Neural crest cell (in vitro differentiated cells): ENCODE measurements at regions not wholly inside any gene's neighbourhood (a gene's known extent, or its start where the extent isn't known, plus 50 kb on each side); places are given as distances from the start of the nearest gene placed in this dataset.

Experiments
- DNase-seq: peaks from one replicate; pipeline ENCODE4 v3.0.0; 2021; ENCODE audit warnings: low read depth, mixed read lengths, low spot score
- H3K27ac Mint-ChIP-seq: one replicate; pipeline ENCODE4 v1.8.0; 2021; ENCODE audit warnings: mild to moderate bottlenecking, mixed read lengths; ENCODE audit not compliant: unreplicated experiment
- H3K27me3 Mint-ChIP-seq: 2 replicates; pipeline ENCODE4 v1.8.0; 2021; ENCODE audit warnings: low read depth, mild to moderate bottlenecking, mixed read lengths
- H3K36me3 Mint-ChIP-seq: 2 replicates; pipeline ENCODE4 v1.8.0; 2021; ENCODE audit warnings: low read depth, mild to moderate bottlenecking, mixed read lengths
- H3K4me1 Mint-ChIP-seq: 2 replicates; pipeline ENCODE4 v1.8.0; 2021; ENCODE audit warnings: mixed read lengths
- H3K4me3 Mint-ChIP-seq: one replicate; pipeline ENCODE4 v1.8.0; 2021; ENCODE audit warnings: mild to moderate bottlenecking, mixed read lengths
- H3K9me3 Mint-ChIP-seq: 2 replicates; pipeline ENCODE4 v1.8.0; 2021; ENCODE audit warnings: mixed read lengths
- TF ChIP-seq, protein P1 (sequence below): fragments of 200-600 bp; sonication (generic); conservative IDR thresholded peaks from 2 replicates; pipeline ENCODE4 v1.5.0; 2021; ENCODE audit warnings: antibody characterized with exemption, mild to moderate bottlenecking

DNA sequence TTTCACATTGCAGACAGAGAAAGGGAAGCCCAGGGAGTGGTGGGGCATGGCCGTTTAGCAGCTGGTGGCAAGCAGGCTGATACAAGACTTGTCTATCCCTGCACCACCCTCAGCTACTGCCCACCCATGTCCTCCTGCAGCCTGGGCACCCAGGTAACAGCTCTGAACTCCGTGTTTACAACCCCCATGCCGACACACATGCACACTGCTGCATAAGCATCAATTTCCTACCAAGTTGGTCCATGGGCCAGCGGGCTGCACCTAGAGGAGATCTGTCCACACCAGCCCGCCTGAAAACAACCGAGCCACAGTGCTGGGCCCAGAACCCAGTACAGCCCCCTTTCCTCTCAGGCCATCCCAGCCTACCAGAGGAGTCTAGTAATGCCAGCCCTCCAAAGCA lies 75.9 kb upstream of the C14orf180 start:
- H3K27ac Mint-ChIP-seq = no peak overlapping the region
- peaks cover 4% of the 10 kb centered on the region for H3K4me1 Mint-ChIP-seq
- H3K4me3 Mint-ChIP-seq = no peak overlapping the region
- H3K9me3 Mint-ChIP-seq = peaks cover 10% of the 10 kb centered on the region
- peaks cover 5% of the 10 kb centered on the region for H3K27me3 Mint-ChIP-seq
- DNase-seq = no peak
- peaks cover 3% of the 10 kb centered on the region for H3K36me3 Mint-ChIP-seq
- TF ChIP-seq, protein P1, sequence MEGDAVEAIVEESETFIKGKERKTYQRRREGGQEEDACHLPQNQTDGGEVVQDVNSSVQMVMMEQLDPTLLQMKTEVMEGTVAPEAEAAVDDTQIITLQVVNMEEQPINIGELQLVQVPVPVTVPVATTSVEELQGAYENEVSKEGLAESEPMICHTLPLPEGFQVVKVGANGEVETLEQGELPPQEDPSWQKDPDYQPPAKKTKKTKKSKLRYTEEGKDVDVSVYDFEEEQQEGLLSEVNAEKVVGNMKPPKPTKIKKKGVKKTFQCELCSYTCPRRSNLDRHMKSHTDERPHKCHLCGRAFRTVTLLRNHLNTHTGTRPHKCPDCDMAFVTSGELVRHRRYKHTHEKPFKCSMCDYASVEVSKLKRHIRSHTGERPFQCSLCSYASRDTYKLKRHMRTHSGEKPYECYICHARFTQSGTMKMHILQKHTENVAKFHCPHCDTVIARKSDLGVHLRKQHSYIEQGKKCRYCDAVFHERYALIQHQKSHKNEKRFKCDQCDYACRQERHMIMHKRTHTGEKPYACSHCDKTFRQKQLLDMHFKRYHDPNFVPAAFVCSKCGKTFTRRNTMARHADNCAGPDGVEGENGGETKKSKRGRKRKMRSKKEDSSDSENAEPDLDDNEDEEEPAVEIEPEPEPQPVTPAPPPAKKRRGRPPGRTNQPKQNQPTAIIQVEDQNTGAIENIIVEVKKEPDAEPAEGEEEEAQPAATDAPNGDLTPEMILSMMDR = no peak

DNA sequence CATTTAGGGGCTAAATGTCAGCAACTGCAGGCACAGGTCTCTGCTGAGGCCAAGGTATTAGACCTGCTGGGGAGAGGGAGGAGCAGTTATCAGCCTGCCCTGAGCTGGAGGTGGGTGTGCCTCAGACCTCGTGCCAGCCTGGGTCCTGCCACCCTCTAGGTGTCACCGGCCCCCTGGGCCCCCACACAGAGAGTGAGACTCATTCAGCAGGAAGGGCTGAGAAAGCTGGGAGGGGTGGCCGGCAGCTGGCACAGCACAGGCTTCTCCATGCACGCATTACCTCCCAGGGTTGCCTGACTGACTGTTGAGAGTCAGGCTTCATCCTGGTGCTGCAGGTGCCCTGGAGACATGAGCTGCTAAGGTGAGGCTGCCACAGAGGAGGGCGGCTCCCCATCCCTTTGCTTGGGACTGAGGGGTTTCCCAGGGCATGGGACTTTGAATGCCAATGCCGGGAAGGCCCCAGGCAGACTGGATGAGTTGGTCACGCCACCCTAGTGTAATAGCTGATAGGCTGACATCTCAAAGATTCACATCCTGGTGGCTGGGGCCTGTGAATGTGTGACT lies 75.3 kb upstream of the C14orf180 start:
- no peak for DNase-seq
- TF ChIP-seq, protein P1 = no peak
- Mint-ChIP-seq H3K4me3 (no peak overlapping the region), H3K27ac (no peak overlapping the region), H3K9me3 (peaks cover 10% of the 10 kb centered on the region), H3K36me3 (peaks cover 3% of the 10 kb centered on the region), H3K4me1 (peaks cover 4% of the 10 kb centered on the region), H3K27me3 (no peaks in the 10 kb centered on the region)

DNA sequence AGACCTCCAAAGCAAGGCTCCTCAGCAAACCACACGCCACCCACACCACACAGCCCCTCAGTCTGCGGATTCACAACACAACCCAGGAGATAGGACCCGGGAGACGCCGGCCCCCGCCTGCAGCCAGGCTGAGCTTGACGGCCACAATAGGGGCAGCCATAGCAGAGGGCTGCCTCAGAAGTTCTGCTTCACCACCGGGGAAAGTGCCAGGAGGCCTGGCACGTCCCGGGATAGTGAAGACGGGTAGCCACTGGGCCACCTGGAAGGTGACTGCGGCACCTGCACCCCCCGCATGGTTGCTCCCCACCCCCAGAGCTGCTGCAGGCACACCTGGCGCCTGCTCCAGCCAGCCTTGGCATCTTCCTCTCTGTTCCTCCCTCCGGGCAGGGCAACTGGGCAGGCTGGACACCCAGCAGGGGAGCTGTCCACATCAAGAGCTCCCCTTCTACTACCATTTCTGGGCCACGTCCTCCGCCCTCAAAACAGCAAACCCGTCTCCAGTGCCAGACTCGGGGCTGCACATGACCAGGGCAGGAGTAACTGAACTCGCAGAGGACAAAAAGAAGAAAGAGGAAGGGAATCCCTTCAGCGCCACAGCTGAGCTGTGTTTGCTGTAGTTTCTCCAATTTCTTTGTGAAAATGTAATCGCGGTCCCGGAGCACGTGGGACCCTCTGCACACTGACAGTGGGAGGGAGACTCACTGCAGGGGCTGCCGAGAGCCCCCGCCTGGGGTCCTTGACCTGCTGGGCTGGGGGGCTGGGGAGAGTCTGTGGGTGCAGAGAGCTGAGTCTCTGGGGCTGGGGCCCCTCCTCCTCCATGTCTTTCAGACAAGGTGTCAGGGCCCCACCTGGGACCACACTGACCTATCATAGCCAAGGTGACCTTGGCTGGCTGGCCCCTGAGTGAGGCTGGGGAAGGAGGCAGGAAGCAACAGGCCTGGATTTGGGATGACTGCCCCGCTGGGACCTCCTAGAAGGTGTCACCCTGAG lies 74.2 kb upstream of the C14orf180 start:
- peaks cover 3% of the 10 kb centered on the region for H3K36me3 Mint-ChIP-seq
- H3K4me1 Mint-ChIP-seq = peaks cover 4% of the 10 kb centered on the region
- no peaks in the 10 kb centered on the region for H3K27me3 Mint-ChIP-seq
- H3K27ac Mint-ChIP-seq = no peak overlapping the region
- TF ChIP-seq, protein P1 = no peak
- no peak for DNase-seq
- H3K4me3 Mint-ChIP-seq = no peak overlapping the region
- peaks cover 10% of the 10 kb centered on the region for H3K9me3 Mint-ChIP-seq

DNA sequence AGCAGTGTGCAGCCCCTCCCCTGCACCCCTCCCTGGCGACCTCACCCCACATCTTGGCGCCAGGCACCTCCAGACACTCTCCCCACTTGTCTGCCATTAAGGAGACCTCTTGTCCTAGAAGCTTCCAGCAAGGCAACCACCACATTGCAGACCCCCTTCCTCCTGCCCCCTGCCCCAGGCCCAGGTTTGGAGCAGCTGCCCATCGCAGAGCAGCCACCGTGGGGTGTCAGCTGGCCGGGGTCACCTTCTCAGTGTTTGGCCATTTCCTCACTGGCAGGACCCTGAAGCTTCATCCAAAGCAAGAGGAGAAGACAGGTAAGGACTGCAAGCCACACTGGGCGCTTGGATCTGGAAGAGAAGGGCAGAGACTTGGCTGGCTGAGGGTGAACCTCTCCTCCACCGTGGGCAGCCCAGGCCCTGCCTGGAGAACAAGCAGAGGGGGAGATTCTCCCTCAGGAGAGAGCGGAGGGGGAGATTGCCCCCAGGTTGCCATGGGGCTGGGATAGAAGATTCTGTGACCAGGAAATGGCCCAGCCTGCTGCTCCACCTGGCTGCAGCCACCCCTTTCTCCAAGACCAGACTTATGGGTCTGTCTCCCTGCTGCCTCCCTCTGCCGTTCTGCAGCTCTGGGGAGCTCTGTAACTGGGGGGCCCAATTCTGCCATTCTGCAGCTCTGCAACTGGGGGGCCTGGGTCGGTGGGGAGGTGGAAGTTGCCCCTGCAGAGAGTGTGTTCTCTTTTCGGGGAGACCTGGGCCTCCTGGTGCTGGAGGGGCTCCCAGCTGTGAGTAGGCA lies 72.9 kb upstream of the C14orf180 start:
- TF ChIP-seq, protein P1 = no peak
- Mint-ChIP-seq H3K4me3 (no peak overlapping the region), H3K27ac (no peak overlapping the region), H3K27me3 (no peaks in the 10 kb centered on the region), H3K4me1 (peaks cover 4% of the 10 kb centered on the region), H3K36me3 (peaks cover 3% of the 10 kb centered on the region), H3K9me3 (peaks cover 10% of the 10 kb centered on the region)
- no peak for DNase-seq

DNA sequence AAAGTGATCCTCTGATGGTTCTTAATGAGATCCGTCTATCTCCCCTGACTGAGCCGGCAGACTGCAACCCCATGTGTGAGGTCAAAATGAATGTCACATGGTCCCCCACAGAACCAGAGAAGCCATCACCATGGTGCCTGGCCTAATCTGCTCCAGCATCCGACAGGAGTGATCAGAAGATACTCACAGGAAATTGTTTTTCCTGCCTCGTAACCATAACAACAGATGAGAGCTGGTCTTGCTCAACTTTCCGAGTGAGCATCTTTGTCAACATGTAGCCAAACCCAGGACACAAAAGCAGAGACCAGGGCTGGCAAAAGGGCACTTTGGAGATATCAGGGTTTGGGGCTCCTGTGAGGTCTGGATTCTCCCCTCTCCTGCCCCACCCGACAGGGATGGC lies 72.1 kb upstream of the C14orf180 start:
- H3K9me3 Mint-ChIP-seq = peaks cover 5% of the 10 kb centered on the region
- peaks cover 4% of the 10 kb centered on the region for H3K4me1 Mint-ChIP-seq
- H3K36me3 Mint-ChIP-seq = peaks cover 3% of the 10 kb centered on the region
- TF ChIP-seq, protein P1 = no peak
- no peak for DNase-seq
- no peaks in the 10 kb centered on the region for H3K27me3 Mint-ChIP-seq
- no peak overlapping the region for H3K4me3 Mint-ChIP-seq
- H3K27ac Mint-ChIP-seq = no peak overlapping the region
